ENCODE measurements at regions not wholly inside any gene's neighbourhood (a gene's known extent, or its start where the extent isn't known, plus 50 kb on each side); places are given as distances from the start of the nearest gene placed in this dataset.

- TF ChIP-seq CTCF (IDR thresholded peaks at IDR 0.05) (no peak), POLR2A (IDR thresholded peaks at IDR 0.05) (no peak), EP300 (IDR thresholded peaks at IDR 0.05) (no peak)
These were observed 124.3 kb upstream of the SOX4 start for GRCh38 chr6:21469213-21469612.
